H1 (cell line): ENCODE measurements at regions not wholly inside any gene's neighbourhood (a gene's known extent, or its start where the extent isn't known, plus 50 kb on each side); places are given as distances from the start of the nearest gene placed in this dataset.

ENCODE experiments used
- CTCF ChIA-PET: fragments of 300-600 bp; sonication (Branson Sonifier 250); formaldehyde crosslinking; loops from one replicate; lab custom pipeline; 2021; ENCODE audit not compliant: partially characterized antibody; lab: Charles Lee
- POLR2A ChIA-PET: fragments of 300-600 bp; sonication (Branson Sonifier 250); formaldehyde crosslinking; loops from one replicate; lab custom pipeline; 2021; ENCODE audit warnings: inconsistent platforms; ENCODE audit not compliant: partially characterized antibody; lab: Charles Lee
- DNase-seq, 2 experiments: peaks; one replicate each; pipeline versions ENCODE4 v3.0.0 to v3.0.0-alpha.2; 2010 to 2022; ENCODE audit warnings: low spot score in 2 of 2, low read depth in 1 of 2, mixed read lengths in 1 of 2
- FAIRE-seq: peaks from 2 replicates; lab custom pipeline; 2011; peaks lifted over from hg19 to GRCh38; lab: Jason Lieb, UNC
- H2AFZ ChIP-seq: 2 replicates; pipeline ENCODE4 v1.8.1; 2012; ENCODE audit warnings: low read length, inconsistent platforms
- H2AK5ac ChIP-seq: 2 replicates; pipeline ENCODE4 v1.6.1; 2013; ENCODE audit warnings: low read depth, low read length
- H2BK120ac ChIP-seq: replicated peaks from 2 replicates; pipeline ENCODE3; 2013; ENCODE audit warnings: low read depth, low read length, inconsistent platforms
- H2BK12ac ChIP-seq: 2 replicates; pipeline ENCODE4 v1.6.1; 2013; ENCODE audit warnings: low read depth, low read length
- H2BK15ac ChIP-seq: 2 replicates; pipeline ENCODE4 v1.6.1; 2013; ENCODE audit warnings: low read length
- H2BK20ac ChIP-seq: 2 replicates; pipeline ENCODE4 v1.6.1; 2013; ENCODE audit warnings: low read length
- H2BK5ac ChIP-seq: 2 replicates; pipeline ENCODE4 v1.6.1; 2013; ENCODE audit warnings: low read depth, low read length
- H3K14ac ChIP-seq: 2 replicates; pipeline ENCODE4 v1.6.1; 2013; ENCODE audit warnings: inconsistent platforms; ENCODE audit not compliant: insufficient read length
- H3K18ac ChIP-seq: 2 replicates; pipeline ENCODE4 v1.6.1; 2013; ENCODE audit warnings: low read length; ENCODE audit errors: extremely low read depth
- H3K23ac ChIP-seq: 2 replicates; pipeline ENCODE4 v1.6.1; 2013; ENCODE audit warnings: inconsistent platforms; ENCODE audit not compliant: insufficient read length
- H3K23me2 ChIP-seq: 2 replicates; pipeline ENCODE4 v1.6.1; 2013; ENCODE audit warnings: low read depth, low read length
- H3K27ac ChIP-seq: 2 replicates; pipeline ENCODE4 v1.6.1; 2011; ENCODE audit warnings: low read depth, low read length, inconsistent platforms
- H3K27me3 ChIP-seq, 4 experiments: replicated peaks in 1 of 4; 1 replicate in 1 of 4; 2 replicates in 3 of 4; pipeline versions ENCODE4 v1.6.1 to v1.8.1; 2011 to 2013; ENCODE audit warnings: low read length in 3 of 4, mild to moderate bottlenecking in 3 of 4, inconsistent platforms in 2 of 4, mixed read lengths in 2 of 4, moderate library complexity in 1 of 4; ENCODE audit not compliant: control insufficient read depth in 3 of 4, insufficient read depth in 3 of 4; ENCODE audit errors: extremely low read depth in 1 of 4
- H3K36me3 ChIP-seq, 4 experiments: 2 replicates each; pipeline versions ENCODE4 v1.6.1 to v1.8.1; 2011 to 2013; ENCODE audit warnings: mild to moderate bottlenecking in 4 of 4, low read length in 3 of 4, moderate library complexity in 2 of 4, control low read depth in 1 of 4, inconsistent platforms in 1 of 4; ENCODE audit not compliant: insufficient read depth in 4 of 4, control insufficient read depth in 2 of 4
- H3K4ac ChIP-seq: replicated peaks from 2 replicates; pipeline ENCODE3; 2013; ENCODE audit warnings: low read length, low read depth, mixed read lengths, inconsistent platforms; ENCODE audit not compliant: insufficient read length
- H3K4me1 ChIP-seq, 4 experiments: replicated peaks in 1 of 4; 1 replicate in 1 of 4; 2 replicates in 3 of 4; pipeline versions ENCODE4 v1.6.1 to v1.8.1; 2011 to 2013; ENCODE audit warnings: low read length in 3 of 4, inconsistent platforms in 2 of 4, mixed read lengths in 1 of 4; ENCODE audit not compliant: insufficient read depth in 4 of 4, control insufficient read depth in 3 of 4
- H3K4me2 ChIP-seq, 2 experiments: 2 replicates each; pipeline versions ENCODE4 v1.6.1 to v1.8.1; 2011 to 2013; ENCODE audit warnings: low read depth in 2 of 2, low read length in 2 of 2, control low read depth in 1 of 2, inconsistent platforms in 1 of 2, mild to moderate bottlenecking in 1 of 2; ENCODE audit not compliant: insufficient read depth in 1 of 2
- H3K4me3 ChIP-seq, 4 experiments: fragments of 200-600, 300-600 bp in 1 of 4; sonication (generic), shearing (Covaris generic), sonication (Bioruptor Twin) in 1 of 4; 2 replicates each; pipeline versions ENCODE4 v1.5.1 to v1.8.1; 2011 to 2016; ENCODE audit warnings: low read length in 4 of 4, low read depth in 3 of 4, control low read depth in 2 of 4, inconsistent platforms in 2 of 4, mild to moderate bottlenecking in 2 of 4, mixed read lengths in 1 of 4, moderate library complexity in 1 of 4; ENCODE audit not compliant: insufficient read depth in 2 of 4; ENCODE audit errors: extremely low read depth in 1 of 4
- H3K56ac ChIP-seq: replicated peaks from 2 replicates; pipeline ENCODE3; 2013; ENCODE audit warnings: low read depth, mild to moderate bottlenecking, mixed read lengths, low read length, inconsistent platforms; ENCODE audit not compliant: insufficient read length
- H3K79me1 ChIP-seq: 2 replicates; pipeline ENCODE4 v1.6.1; 2013; ENCODE audit warnings: low read depth, low read length, control low read depth
- H3K79me2 ChIP-seq, 2 experiments: 2 replicates each; pipeline versions ENCODE4 v1.6.1 to v1.8.1; 2012 to 2013; ENCODE audit warnings: low read length in 2 of 2, mild to moderate bottlenecking in 2 of 2, inconsistent platforms in 1 of 2; ENCODE audit not compliant: insufficient read depth in 2 of 2, control insufficient read depth in 1 of 2
- H3K9ac ChIP-seq, 4 experiments: replicated peaks in 1 of 4; 1 replicate in 1 of 4; 2 replicates in 3 of 4; pipeline versions ENCODE4 v1.6.1 to v1.8.1; 2011 to 2013; ENCODE audit warnings: low read depth in 3 of 4, low read length in 3 of 4, control low read depth in 2 of 4, mild to moderate bottlenecking in 2 of 4, moderate library complexity in 2 of 4, inconsistent platforms in 1 of 4; ENCODE audit errors: extremely low read depth in 1 of 4
- H3K9me3 ChIP-seq, 2 experiments: 2 replicates each; pipeline versions ENCODE4 v1.6.1 to v1.8.1; 2012 to 2013; ENCODE audit warnings: mild to moderate bottlenecking in 2 of 2, moderate library complexity in 2 of 2, control low read depth in 1 of 2, inconsistent platforms in 1 of 2, low read depth in 1 of 2, low read length in 1 of 2, mixed read lengths in 1 of 2; ENCODE audit not compliant: insufficient read depth in 2 of 2
- H4K20me1 ChIP-seq, 2 experiments: replicated peaks in 1 of 2; 2 replicates each; pipeline versions ENCODE3 to v1.8.1; 2011 to 2013; ENCODE audit warnings: inconsistent platforms in 2 of 2, low read length in 2 of 2, mild to moderate bottlenecking in 1 of 2; ENCODE audit not compliant: insufficient read depth in 2 of 2, control insufficient read depth in 1 of 2
- H4K5ac ChIP-seq: 2 replicates; pipeline ENCODE4 v1.6.1; 2013; ENCODE audit warnings: low read length, low read depth, mixed read lengths, inconsistent platforms; ENCODE audit not compliant: insufficient read length
- H4K8ac ChIP-seq: 2 replicates; pipeline ENCODE4 v1.8.0; 2013; ENCODE audit warnings: mild to moderate bottlenecking, moderate library complexity, low read length, inconsistent platforms; ENCODE audit not compliant: insufficient read depth; ENCODE audit errors: extremely low read depth
- H4K91ac ChIP-seq: replicated peaks from 2 replicates; pipeline ENCODE3; 2013; ENCODE audit warnings: low read length, mixed read lengths, inconsistent platforms; ENCODE audit not compliant: insufficient read length
- BCL11A ChIP-seq, 2 experiments: IDR thresholded peaks; one replicate each; pipeline ENCODE4 v1.6.1; 2011; ENCODE audit warnings: low read depth in 2 of 2, low read length in 2 of 2, mild to moderate bottlenecking in 2 of 2
- EP300 ChIP-seq, 2 experiments: IDR thresholded peaks; 1 replicate in 1 of 2; 2 replicates in 1 of 2; pipeline ENCODE4 v1.6.1; 2011 to 2012; ENCODE audit warnings: low read depth in 2 of 2, low read length in 2 of 2, mild to moderate bottlenecking in 2 of 2, borderline replicate concordance in 1 of 2, inconsistent platforms in 1 of 2, moderate library complexity in 1 of 2
- EZH2 ChIP-seq: fragments of 200-600 bp; sonication (generic); IDR thresholded peaks from 2 replicates; pipeline ENCODE4 v1.7.1; 2012; ENCODE audit warnings: low read depth, mild to moderate bottlenecking, moderate library complexity, low read length, inconsistent platforms; ENCODE audit not compliant: severe bottlenecking
- GABPA ChIP-seq: IDR thresholded peaks from 2 replicates; pipeline ENCODE4 v1.6.1; 2011; ENCODE audit warnings: mild to moderate bottlenecking, low read length, moderate library complexity, borderline replicate concordance; ENCODE audit not compliant: insufficient read depth
- POU5F1 ChIP-seq: IDR thresholded peaks from 2 replicates; pipeline ENCODE4 v1.6.1; 2011; ENCODE audit warnings: low read depth, mild to moderate bottlenecking, low read length, moderate library complexity
- RAD21 ChIP-seq, 2 experiments: IDR thresholded peaks in 1 of 2; conservative IDR thresholded peaks in 1 of 2; 2 replicates each; pipeline ENCODE4 v1.6.1; 2011; ENCODE audit warnings: low read depth in 2 of 2, low read length in 2 of 2, improper control_type of control experiment in 1 of 2, inconsistent platforms in 1 of 2, mild to moderate bottlenecking in 1 of 2, moderate library complexity in 1 of 2
- RNF2 ChIP-seq: fragments of 200-900, 300-1000 bp; sonication (generic); IDR thresholded peaks from 2 replicates; pipeline ENCODE4 v1.7.1; 2016; ENCODE audit warnings: borderline replicate concordance, low read depth, mild to moderate bottlenecking, antibody characterized with exemption, low read length; ENCODE audit not compliant: poor library complexity, severe bottlenecking; ENCODE audit errors: missing control alignments
- TAF7 ChIP-seq: optimal IDR thresholded peaks from 2 replicates; pipeline ENCODE3; 2011; ENCODE audit warnings: low read depth, mild to moderate bottlenecking, inconsistent platforms, low read length, moderate library complexity, borderline replicate concordance
- WGBS, 2 experiments: shearing (Covaris generic) in 1 of 2; methylation state at CpG; one replicate each; pipeline versions ENCODE4 v1.1.6 to v1.1.7; 2013 to 2015; ENCODE audit warnings: low lambda C conversion rate in 2 of 2, mixed read lengths in 2 of 2, inconsistent platforms in 1 of 2, low coverage in 1 of 2, missing lambda C conversion rate in 1 of 2; ENCODE audit not compliant: insufficient replicate concordance in 2 of 2, insufficient coverage in 1 of 2, insufficient read length in 1 of 2; ENCODE audit errors: extremely low coverage in 1 of 2, missing lambda C conversion rate in 1 of 2; 5-methylcytosine and 5-hydroxymethylcytosine counted together
- TF ChIP-seq, protein P1 (sequence below), 3 experiments: IDR thresholded peaks; 1 replicate in 2 of 3; 2 replicates in 1 of 3; pipeline versions ENCODE4 v1.5.1 to v1.6.1; 2011; ENCODE audit warnings: low read length in 3 of 3, mild to moderate bottlenecking in 3 of 3, inconsistent platforms in 2 of 3, low read depth in 1 of 3, moderate library complexity in 1 of 3; ENCODE audit not compliant: insufficient read depth in 1 of 3; ENCODE audit errors: control extremely low read depth in 1 of 3

DNA sequence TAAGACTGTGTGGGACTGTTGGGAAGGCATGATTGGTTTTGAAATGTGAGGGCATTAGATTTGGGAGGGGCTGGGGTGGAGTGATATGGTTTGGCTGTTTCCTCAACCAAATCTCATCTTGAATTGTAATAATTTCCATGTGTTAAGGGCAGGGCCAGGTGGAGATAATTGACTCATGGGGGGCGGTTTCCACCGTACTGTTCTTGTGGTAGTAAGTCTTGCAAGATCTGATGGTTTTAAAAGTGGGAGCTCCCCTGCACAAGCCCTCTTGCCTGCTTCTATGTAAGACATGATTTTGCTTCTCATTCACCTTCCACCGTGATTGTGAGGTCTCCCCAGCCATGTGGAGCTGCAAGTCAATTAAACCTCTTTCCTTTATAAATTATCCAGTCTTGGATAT lies 76.6 kb upstream of the PPFIA2 start:
- no peak overlapping the region for H3K14ac ChIP-seq
- POLR2A ChIA-PET, result no interaction called here
- CTCF ChIA-PET, result interaction anchor here (0.6 kb wide), 1 partner anchor 36 kb away, joined by 3 read pairs; no protein-coding TSS in a partner anchor
- no peaks in the 10 kb centered on the region for H3K36me3 ChIP-seq
- no peak overlapping the region for H3K4ac ChIP-seq
- H2BK5ac ChIP-seq, result no peak overlapping the region
- H3K23me2 ChIP-seq, result no peaks in the 10 kb centered on the region
- H4K8ac ChIP-seq, result no peak overlapping the region
- no peak overlapping the region for H3K9ac ChIP-seq
- H3K23ac ChIP-seq, result no peak overlapping the region
- H3K18ac ChIP-seq, result no peak overlapping the region
- no peaks in the 10 kb centered on the region for H4K20me1 ChIP-seq
- no peak for TF ChIP-seq EP300 (IDR thresholded peaks at IDR 0.05; ENCODE audit: borderline replicate concordance in 1 of 2, low read depth in 2 of 2, low read length in 2 of 2)
- no peak for TF ChIP-seq RAD21 (IDR thresholded peaks at IDR 0.05 in 1 of 2, conservative IDR thresholded peaks at IDR 0.05 in 1 of 2; ENCODE audit: low read depth in 2 of 2, low read length in 2 of 2)
- TF ChIP-seq TAF7, result no peak
- TF ChIP-seq BCL11A (IDR thresholded peaks at IDR 0.05; ENCODE audit: low read depth in 2 of 2, low read length in 2 of 2), result no peak
- TF ChIP-seq RNF2, result no peak
- TF ChIP-seq, protein P1, sequence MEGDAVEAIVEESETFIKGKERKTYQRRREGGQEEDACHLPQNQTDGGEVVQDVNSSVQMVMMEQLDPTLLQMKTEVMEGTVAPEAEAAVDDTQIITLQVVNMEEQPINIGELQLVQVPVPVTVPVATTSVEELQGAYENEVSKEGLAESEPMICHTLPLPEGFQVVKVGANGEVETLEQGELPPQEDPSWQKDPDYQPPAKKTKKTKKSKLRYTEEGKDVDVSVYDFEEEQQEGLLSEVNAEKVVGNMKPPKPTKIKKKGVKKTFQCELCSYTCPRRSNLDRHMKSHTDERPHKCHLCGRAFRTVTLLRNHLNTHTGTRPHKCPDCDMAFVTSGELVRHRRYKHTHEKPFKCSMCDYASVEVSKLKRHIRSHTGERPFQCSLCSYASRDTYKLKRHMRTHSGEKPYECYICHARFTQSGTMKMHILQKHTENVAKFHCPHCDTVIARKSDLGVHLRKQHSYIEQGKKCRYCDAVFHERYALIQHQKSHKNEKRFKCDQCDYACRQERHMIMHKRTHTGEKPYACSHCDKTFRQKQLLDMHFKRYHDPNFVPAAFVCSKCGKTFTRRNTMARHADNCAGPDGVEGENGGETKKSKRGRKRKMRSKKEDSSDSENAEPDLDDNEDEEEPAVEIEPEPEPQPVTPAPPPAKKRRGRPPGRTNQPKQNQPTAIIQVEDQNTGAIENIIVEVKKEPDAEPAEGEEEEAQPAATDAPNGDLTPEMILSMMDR (IDR thresholded peaks at IDR 0.05; ENCODE audit: control extremely low read depth in 1 of 3, insufficient read depth in 1 of 3, low read depth in 1 of 3, low read length in 3 of 3), result no peak
- no peak for TF ChIP-seq POU5F1
- TF ChIP-seq GABPA, result no peak
- TF ChIP-seq EZH2, result no peak
- no peak overlapping the region for H2BK120ac ChIP-seq
- no peak for DNase-seq
- no peaks in the 10 kb centered on the region for H3K9me3 ChIP-seq
- H3K4me1 ChIP-seq, result no peaks in the 10 kb centered on the region
- H4K5ac ChIP-seq, result no peak overlapping the region
- H2BK20ac ChIP-seq, result no peak overlapping the region
- no peak overlapping the region for H2BK15ac ChIP-seq
- H3K27me3 ChIP-seq, result no peaks in the 10 kb centered on the region
- no peaks in the 10 kb centered on the region for H3K79me2 ChIP-seq
- 87% methylated on average over 3 of the region's 3 CpGs; no CpG with 5 or more reads in 1 of the 2 experiments for WGBS, 2 experiments
- H3K27ac ChIP-seq, result no peak overlapping the region
- H3K4me3 ChIP-seq, result no peak overlapping the region
- H4K91ac ChIP-seq, result no peak overlapping the region
- no peak overlapping the region for H2AFZ ChIP-seq
- no peak overlapping the region for H2BK12ac ChIP-seq
- no peak overlapping the region for H2AK5ac ChIP-seq
- H3K56ac ChIP-seq, result no peak overlapping the region
- no peaks in the 10 kb centered on the region for H3K79me1 ChIP-seq
- FAIRE-seq, result no peak
- no peak overlapping the region for H3K4me2 ChIP-seq
